HUES6 (cell line): ENCODE measurements at regions not wholly inside any gene's neighbourhood (a gene's known extent, or its start where the extent isn't known, plus 50 kb on each side); places are given as distances from the start of the nearest gene placed in this dataset.

Experiments
- H3K27ac ChIP-seq: 2 replicates; pipeline ENCODE4 v1.7.0; 2013; ENCODE audit warnings: low read depth, mild to moderate bottlenecking, low read length, inconsistent platforms
- H3K27me3 ChIP-seq: 2 replicates; pipeline ENCODE4 v1.6.1; 2013; ENCODE audit warnings: low read length; ENCODE audit not compliant: control insufficient read depth, insufficient read depth
- H3K36me3 ChIP-seq: 2 replicates; pipeline ENCODE4 v1.6.1; 2013; ENCODE audit warnings: low read length; ENCODE audit not compliant: control insufficient read depth, insufficient read depth
- H3K4me1 ChIP-seq: 2 replicates; pipeline ENCODE4 v1.6.1; 2013; ENCODE audit warnings: low read length; ENCODE audit not compliant: control insufficient read depth, insufficient read depth
- H3K4me3 ChIP-seq: 2 replicates; pipeline ENCODE4 v1.5.1; 2013; ENCODE audit warnings: low read depth, low read length
- H3K9ac ChIP-seq: one replicate; pipeline ENCODE4 v1.6.1; 2013; ENCODE audit warnings: mild to moderate bottlenecking, low read length
- H3K9me3 ChIP-seq: 2 replicates; pipeline ENCODE4 v1.6.1; 2013; ENCODE audit warnings: low read depth, low read length; ENCODE audit not compliant: control insufficient read depth, insufficient read depth

GRCh38 chrX:82649645-82650044 is 858.4 kb upstream of the POU3F4 start:
- Histone ChIP-seq H3K4me3 (no peak overlapping the region), H3K27me3 (no peaks in the 10 kb centered on the region), H3K9ac (no peak overlapping the region), H3K9me3 (peaks cover 44% of the 10 kb centered on the region), H3K4me1 (no peaks in the 10 kb centered on the region), H3K36me3 (no peaks in the 10 kb centered on the region), H3K27ac (no peak overlapping the region)

GRCh38 chrX:82658492-82658891 is 849.6 kb upstream of the POU3F4 start:
- Histone ChIP-seq H3K27me3 (0 out of 2 replicates have a peak, but pooled peaks cover 3% of the 10 kb centered on the region), H3K4me1 (no peaks in the 10 kb centered on the region; the same call in 1 of the 2 replicates), H3K9me3 (peaks cover 33% of the 10 kb centered on the region), H3K36me3 (no peaks in the 10 kb centered on the region), H3K27ac (no peak overlapping the region), H3K4me3 (no peak overlapping the region), H3K9ac (no peak overlapping the region)

GRCh38 chrX:82666355-82666754 is 841.7 kb upstream of the POU3F4 start:
- Histone ChIP-seq H3K9me3 (peaks cover 53% of the 10 kb centered on the region), H3K9ac (no peak overlapping the region), H3K27me3 (no peaks in the 10 kb centered on the region), H3K27ac (no peak overlapping the region), H3K4me3 (no peak overlapping the region), H3K36me3 (no peaks in the 10 kb centered on the region), H3K4me1 (no peaks in the 10 kb centered on the region)

GRCh38 chrX:82675104-82675503 is 833.0 kb upstream of the POU3F4 start:
- no peak overlapping the region for H3K9ac ChIP-seq
- H3K36me3 ChIP-seq = no peaks in the 10 kb centered on the region
- H3K9me3 ChIP-seq = peaks cover 29% of the 10 kb centered on the region
- H3K27me3 ChIP-seq = no peaks in the 10 kb centered on the region
- H3K27ac ChIP-seq = no peak overlapping the region
- H3K4me1 ChIP-seq = no peaks in the 10 kb centered on the region
- H3K4me3 ChIP-seq = no peak overlapping the region

- H3K27me3 ChIP-seq = no peaks in the 10 kb centered on the region
- H3K9ac ChIP-seq = no peak overlapping the region
- no peak overlapping the region for H3K4me3 ChIP-seq
- no peaks in the 10 kb centered on the region for H3K4me1 ChIP-seq
- H3K9me3 ChIP-seq = peaks cover 22% of the 10 kb centered on the region
- no peak overlapping the region for H3K27ac ChIP-seq
- H3K36me3 ChIP-seq = no peaks in the 10 kb centered on the region
Observed at GRCh38 chrX:82676386-82676785, 831.7 kb upstream of the POU3F4 start.

GRCh38 chrX:82677286-82677685 is 830.8 kb upstream of the POU3F4 start:
- Histone ChIP-seq H3K36me3 (no peaks in the 10 kb centered on the region), H3K4me3 (no peak overlapping the region), H3K9ac (no peak overlapping the region), H3K9me3 (peaks cover 21% of the 10 kb centered on the region), H3K4me1 (no peaks in the 10 kb centered on the region), H3K27me3 (no peaks in the 10 kb centered on the region), H3K27ac (no peak overlapping the region)

- Histone ChIP-seq H3K9ac (no peak overlapping the region), H3K27ac (no peak overlapping the region), H3K4me3 (no peak overlapping the region), H3K4me1 (no peaks in the 10 kb centered on the region), H3K9me3 (peaks cover 10% of the 10 kb centered on the region; the same call in 1 of the 2 replicates), H3K27me3 (no peaks in the 10 kb centered on the region), H3K36me3 (no peaks in the 10 kb centered on the region)
Observed at GRCh38 chrX:82692991-82693390, 815.1 kb upstream of the POU3F4 start.

GRCh38 chrX:82695066-82695465 is 813.0 kb upstream of the POU3F4 start:
- Histone ChIP-seq H3K27ac (no peak overlapping the region), H3K36me3 (no peaks in the 10 kb centered on the region), H3K4me1 (no peaks in the 10 kb centered on the region), H3K9ac (no peak overlapping the region), H3K27me3 (no peaks in the 10 kb centered on the region), H3K9me3 (peaks cover 2% of the 10 kb centered on the region; the same call in 1 of the 2 replicates), H3K4me3 (no peak overlapping the region)

- Histone ChIP-seq H3K4me3 (no peak overlapping the region), H3K9ac (no peak overlapping the region), H3K36me3 (no peaks in the 10 kb centered on the region), H3K27me3 (no peaks in the 10 kb centered on the region), H3K4me1 (no peaks in the 10 kb centered on the region), H3K27ac (no peak overlapping the region), H3K9me3 (no peaks in the 10 kb centered on the region; the same call in 1 of the 2 replicates)
Observed at GRCh38 chrX:82703551-82703950, 804.5 kb upstream of the POU3F4 start.

GRCh38 chrX:82711457-82711856 is 796.6 kb upstream of the POU3F4 start:
- no peaks in the 10 kb centered on the region for H3K36me3 ChIP-seq
- no peak overlapping the region for H3K27ac ChIP-seq
- no peak overlapping the region for H3K4me3 ChIP-seq
- H3K9me3 ChIP-seq = no peaks in the 10 kb centered on the region
- H3K9ac ChIP-seq = no peak overlapping the region
- H3K27me3 ChIP-seq = no peaks in the 10 kb centered on the region; the same call in 1 of the 2 replicates
- H3K4me1 ChIP-seq = peaks cover 3% of the 10 kb centered on the region; the same call in 1 of the 2 replicates

GRCh38 chrX:82721891-82722290 is 786.2 kb upstream of the POU3F4 start:
- Histone ChIP-seq H3K27me3 (no peaks in the 10 kb centered on the region), H3K27ac (no peak overlapping the region; the same call in 1 of the 2 replicates), H3K4me3 (no peak overlapping the region), H3K4me1 (peaks cover 4% of the 10 kb centered on the region; the same call in 1 of the 2 replicates), H3K9ac (no peak overlapping the region), H3K36me3 (no peaks in the 10 kb centered on the region), H3K9me3 (no peaks in the 10 kb centered on the region)

GRCh38 chrX:82723806-82724205 is 784.3 kb upstream of the POU3F4 start:
- no peaks in the 10 kb centered on the region for H3K36me3 ChIP-seq
- no peaks in the 10 kb centered on the region for H3K9me3 ChIP-seq
- H3K9ac ChIP-seq = no peak overlapping the region
- H3K27ac ChIP-seq = no peak overlapping the region
- no peaks in the 10 kb centered on the region for H3K27me3 ChIP-seq
- H3K4me1 ChIP-seq = peaks cover 4% of the 10 kb centered on the region; the same call in 1 of the 2 replicates
- no peak overlapping the region for H3K4me3 ChIP-seq
